Mucosa of descending colon (tissue), 3 donors: ENCODE measurements at regions not wholly inside any gene's neighbourhood (a gene's known extent, or its start where the extent isn't known, plus 50 kb on each side); places are given as distances from the start of the nearest gene placed in this dataset.

Source experiments
- ATAC-seq: fragments of 200-7000 bp; cut with Tn5 transposase; one replicate; pipeline ENCODE4 v1.9.1; 2020; ENCODE audit warnings: mild to moderate bottlenecking, moderate library complexity
- DNase-seq, 3 donors: peaks; one replicate each; pipeline ENCODE4 v3.0.0-alpha.2; 2020
- H3K36me3 ChIP-seq: fragments of 200-600 bp; one replicate; pipeline ENCODE4 v1.8.0; 2021; ENCODE audit warnings: low read depth, mild to moderate bottlenecking
- H3K4me1 ChIP-seq: fragments of 200-600 bp; one replicate; pipeline ENCODE4 v1.8.0; 2021; ENCODE audit warnings: low read depth, mild to moderate bottlenecking
- H3K4me3 ChIP-seq: fragments of 200-600 bp; one replicate; pipeline ENCODE4 v1.8.0; 2021; ENCODE audit warnings: mild to moderate bottlenecking
- H3K9me3 ChIP-seq: fragments of 200-600 bp; one replicate; pipeline ENCODE4 v1.8.0; 2021; ENCODE audit warnings: mild to moderate bottlenecking
- CTCF ChIP-seq: fragments of 200-600 bp; IDR thresholded peaks from one replicate; pipeline ENCODE4 v1.8.0; 2022; ENCODE audit warnings: antibody characterized with exemption, mild to moderate bottlenecking
- intact Hi-C, 2 donors: fragments of 100-400 bp; cut with DNase I in 1 of 2; cut with micrococcal nuclease in 1 of 2; formaldehyde crosslinking; loops; one replicate each; pipeline versions ENCODE4 v1.11.0 to v1.11.1; 2022; cut with DNase I, micrococcal nuclease
- donor health status: DM: no; HTN: no; CAD: no; lungs with moderate emphysema.
- donor health status: DM: no; HTN: no; CAD: no.
- donor health status: DM: no; HTN: yes; CAD: no.

GRCh38 chr11:134531327-134532130 is 119.5 kb upstream of the B3GAT1 start:
- DNase-seq = no peak
- Histone ChIP-seq H3K4me3 (no peak overlapping the region), H3K9me3 (no peaks in the 10 kb centered on the region), H3K4me1 (no peaks in the 10 kb centered on the region), H3K36me3 (no peaks in the 10 kb centered on the region)
- TF ChIP-seq CTCF = no peak
- ATAC-seq = no peak
- intact Hi-C loops = no loop called here

- Histone ChIP-seq H3K9me3 (no peaks in the 10 kb centered on the region), H3K36me3 (no peaks in the 10 kb centered on the region), H3K4me1 (no peaks in the 10 kb centered on the region), H3K4me3 (no peak overlapping the region)
- no peak for TF ChIP-seq CTCF
- DNase-seq (no peak), ATAC-seq (no peak)
- intact Hi-C loops = no loop called here
Observed at GRCh38 chr11:134530636-134531326, 118.7 kb upstream of the B3GAT1 start.

GRCh38 chr11:134529212-134530096 is 117.4 kb upstream of the B3GAT1 start:
- ATAC-seq (no peak), DNase-seq (no peak)
- Histone ChIP-seq H3K9me3 (no peaks in the 10 kb centered on the region), H3K36me3 (no peaks in the 10 kb centered on the region), H3K4me3 (no peak overlapping the region), H3K4me1 (no peaks in the 10 kb centered on the region)
- intact Hi-C loops = no loop called here
- TF ChIP-seq CTCF = no peak

- Histone ChIP-seq H3K9me3 (no peaks in the 10 kb centered on the region), H3K4me1 (no peaks in the 10 kb centered on the region), H3K4me3 (no peak overlapping the region), H3K36me3 (no peaks in the 10 kb centered on the region)
- DNase-seq (no peak), ATAC-seq (no peak)
- no peak for TF ChIP-seq CTCF
- intact Hi-C loops = no loop called here
Observed at GRCh38 chr11:134528453-134528852, 116.4 kb upstream of the B3GAT1 start.

GRCh38 chr11:134527382-134528243 is 115.6 kb upstream of the B3GAT1 start:
- Histone ChIP-seq H3K4me3 (no peak overlapping the region), H3K36me3 (no peaks in the 10 kb centered on the region), H3K4me1 (no peaks in the 10 kb centered on the region), H3K9me3 (no peaks in the 10 kb centered on the region)
- ATAC-seq (no peak), DNase-seq (no peak)
- no peak for TF ChIP-seq CTCF
- intact Hi-C loops = no loop called here
